ENCODE measurements at regions not wholly inside any gene's neighbourhood (a gene's known extent, or its start where the extent isn't known, plus 50 kb on each side); places are given as distances from the start of the nearest gene placed in this dataset.
A peak's percentile ranks its signal among the peaks of the same experiment; 100 is the strongest.

GRCh38 chr5:74560245-74560644, 80.3 kb downstream of the ENC1 start:
- peaks cover 4% of the 10 kb centered on the region for H3K27me3 Mint-ChIP-seq (ENCODE audit: low read depth, poor library complexity)
- no peak overlapping the region for H3K4me3 Mint-ChIP-seq
- H3K4me1 Mint-ChIP-seq: peaks cover 26% of the 10 kb centered on the region
- no peaks in the 10 kb centered on the region for H3K36me3 Mint-ChIP-seq (ENCODE audit: low read depth)
- no peak for DNase-seq
- no peaks in the 10 kb centered on the region for H3K9me3 Mint-ChIP-seq
- no peak overlapping the region for H3K27ac Mint-ChIP-seq
- no peak for TF ChIP-seq CTCF (IDR thresholded peaks at IDR 0.05)

- TF ChIP-seq CTCF (IDR thresholded peaks at IDR 0.05): no peak
- no peak for DNase-seq
- Mint-ChIP-seq H3K4me3 (no peak overlapping the region), H3K36me3 (ENCODE audit: low read depth) (no peaks in the 10 kb centered on the region), H3K27ac (peak overlapping the region; percentile 23), H3K9me3 (peaks cover 8% of the 10 kb centered on the region), H3K4me1 (peaks cover 26% of the 10 kb centered on the region), H3K27me3 (ENCODE audit: low read depth, poor library complexity) (peaks cover 8% of the 10 kb centered on the region)
Observed at GRCh38 chr5:74556631-74557595, 83.6 kb downstream of the ENC1 start.

DNA sequence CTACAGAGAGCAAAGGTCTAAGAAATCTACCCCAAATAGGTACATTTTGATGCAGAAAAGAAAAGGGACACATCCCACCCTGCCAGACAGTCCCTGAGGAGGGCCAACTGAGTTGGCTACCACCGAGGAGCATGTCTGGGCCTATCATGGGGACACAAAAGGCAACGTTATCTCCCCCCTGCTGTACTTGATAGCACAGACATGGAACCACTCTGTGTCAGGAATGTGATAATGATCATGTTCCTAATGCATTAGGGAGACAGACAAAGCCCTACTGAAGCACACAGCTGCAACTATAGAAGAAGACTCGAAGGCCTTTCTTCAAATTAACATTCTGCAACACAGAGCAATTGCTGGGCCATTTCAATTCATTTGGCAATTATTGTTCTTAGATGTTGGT, 84.5 kb downstream of the ENC1 start:
- Mint-ChIP-seq H3K27ac (no peak overlapping the region), H3K27me3 (ENCODE audit: low read depth, poor library complexity) (peaks cover 8% of the 10 kb centered on the region), H3K4me1 (peaks cover 26% of the 10 kb centered on the region), H3K9me3 (peaks cover 8% of the 10 kb centered on the region), H3K36me3 (ENCODE audit: low read depth) (no peaks in the 10 kb centered on the region), H3K4me3 (no peak overlapping the region)
- no peak for TF ChIP-seq CTCF (IDR thresholded peaks at IDR 0.05)
- DNase-seq: no peak

GRCh38 chr5:74552101-74552500, 88.4 kb downstream of the ENC1 start:
- TF ChIP-seq CTCF (IDR thresholded peaks at IDR 0.05): no peak
- Mint-ChIP-seq H3K36me3 (ENCODE audit: low read depth) (no peaks in the 10 kb centered on the region), H3K27ac (no peak overlapping the region), H3K4me1 (no peaks in the 10 kb centered on the region), H3K27me3 (ENCODE audit: low read depth, poor library complexity) (peaks cover 4% of the 10 kb centered on the region), H3K9me3 (peaks cover 8% of the 10 kb centered on the region), H3K4me3 (no peak overlapping the region)
- DNase-seq: no peak

- H3K27me3 Mint-ChIP-seq (ENCODE audit: low read depth, poor library complexity): peaks cover 4% of the 10 kb centered on the region
- no peak overlapping the region for H3K4me3 Mint-ChIP-seq
- TF ChIP-seq CTCF (IDR thresholded peaks at IDR 0.05): no peak
- peaks cover 8% of the 10 kb centered on the region for H3K9me3 Mint-ChIP-seq
- H3K36me3 Mint-ChIP-seq (ENCODE audit: low read depth): no peaks in the 10 kb centered on the region
- no peak for DNase-seq
- H3K27ac Mint-ChIP-seq: no peak overlapping the region
- H3K4me1 Mint-ChIP-seq: no peaks in the 10 kb centered on the region
Observed at GRCh38 chr5:74550927-74551326, 89.6 kb downstream of the ENC1 start.

DNA sequence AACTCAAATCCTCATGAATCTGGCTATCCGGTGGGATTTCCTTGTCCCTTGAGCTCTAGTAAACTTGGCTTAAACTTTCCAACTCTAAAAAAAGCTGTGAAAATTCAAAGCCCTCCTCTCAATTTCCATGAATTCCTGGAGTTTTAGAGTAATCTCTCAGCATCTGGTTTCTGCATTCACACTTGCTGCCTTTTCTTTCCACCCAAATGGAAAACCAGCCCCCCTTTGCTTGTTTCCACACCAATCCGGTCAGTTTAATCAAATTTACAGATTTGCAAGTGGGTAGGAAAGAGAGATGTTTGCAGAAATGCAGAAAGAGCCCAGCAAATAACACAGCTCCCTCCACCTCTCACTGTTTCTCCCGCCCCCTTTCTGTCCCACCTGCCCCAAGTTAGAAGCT, 91.1 kb downstream of the ENC1 start:
- H3K4me3 Mint-ChIP-seq: no peak overlapping the region
- no peaks in the 10 kb centered on the region for H3K36me3 Mint-ChIP-seq (ENCODE audit: low read depth)
- TF ChIP-seq CTCF (IDR thresholded peaks at IDR 0.05): no peak
- peaks cover 8% of the 10 kb centered on the region for H3K4me1 Mint-ChIP-seq
- no peak for DNase-seq
- H3K27ac Mint-ChIP-seq: no peak overlapping the region
- peaks cover 4% of the 10 kb centered on the region for H3K27me3 Mint-ChIP-seq (ENCODE audit: low read depth, poor library complexity)
- H3K9me3 Mint-ChIP-seq: peaks cover 4% of the 10 kb centered on the region
